GM12878 (cell line): ENCODE measurements at regions not wholly inside any gene's neighbourhood (a gene's known extent, or its start where the extent isn't known, plus 50 kb on each side); places are given as distances from the start of the nearest gene placed in this dataset.
A peak's percentile ranks its signal among the peaks of the same experiment; 100 is the strongest.

ENCODE experiments used
- ATAC-seq: fragments of 200-7000 bp; cut with Tn5 transposase; 3 replicates; pipeline ENCODE4 v1.9.1; 2020; ENCODE audit warnings: mild to moderate bottlenecking, moderate library complexity
- BruUV-seq: library from RNA; stranded (reverse); fragments of 400-500 nt; replicated peaks from 2 replicates; lab custom pipeline; 2021; lab: Mats Ljungman, UMichigan
- CTCF ChIA-PET: fragments of 300-600 bp; sonication (Branson Sonifier 250); formaldehyde crosslinking; extraction: SDS; loops from one replicate; lab custom pipeline; 2021; ENCODE audit warnings: inconsistent platforms; lab: Yijun Ruan, JAX
- POLR2A ChIA-PET: fragments of 350-600 bp; formaldehyde crosslinking; extraction: SDS; loops from one replicate; lab custom pipeline; 2021; ENCODE audit warnings: inconsistent platforms; lab: Charles Lee
- RAD21 ChIA-PET: fragments of 300-600 bp; sonication (Branson Sonifier 250); formaldehyde crosslinking; loops from one replicate; lab custom pipeline; 2023; ENCODE audit warnings: antibody characterized with exemption; ENCODE audit not compliant: unreplicated experiment; lab: Charles Lee
- SMC1A ChIA-PET: fragments of 300-600 bp; sonication (Branson Sonifier 250); formaldehyde crosslinking; loops from one replicate; lab custom pipeline; 2023; ENCODE audit not compliant: unreplicated experiment, uncharacterized antibody; lab: Charles Lee
- DNase-seq: peaks from one replicate; pipeline ENCODE4 v3.0.0-alpha.2; 2011; ENCODE audit warnings: low read depth, low spot score
- FAIRE-seq: peaks from 3 replicates; lab custom pipeline; 2011; peaks lifted over from hg19 to GRCh38; lab: Jason Lieb, UNC
- H2AFZ ChIP-seq: 2 replicates; pipeline ENCODE4 v1.6.0; 2011; ENCODE audit warnings: low read depth, low read length, control low read depth; ENCODE audit not compliant: control insufficient read depth
- H3K27ac ChIP-seq: 2 replicates; pipeline ENCODE4 v1.5.1; 2011; ENCODE audit warnings: control low read depth; ENCODE audit not compliant: control insufficient read depth, insufficient read depth
- H3K27me3 ChIP-seq, 2 experiments: replicated peaks in 1 of 2; 2 replicates each; pipeline versions ENCODE4 v1.6.0 to v1.6.1; 2011; ENCODE audit warnings: low read length in 1 of 2; ENCODE audit not compliant: control insufficient read depth in 2 of 2, insufficient read depth in 2 of 2
- H3K36me3 ChIP-seq, 2 experiments: 2 replicates each; pipeline ENCODE4 v1.5.1; 2011; ENCODE audit warnings: low read length in 1 of 2; ENCODE audit not compliant: control insufficient read depth in 2 of 2, insufficient read depth in 2 of 2
- H3K4me1 ChIP-seq: 2 replicates; pipeline ENCODE4 v1.6.1; 2011; ENCODE audit warnings: mild to moderate bottlenecking, low read length, moderate library complexity, mixed read lengths; ENCODE audit not compliant: control insufficient read depth, insufficient read depth
- H3K4me2 ChIP-seq: 2 replicates; pipeline ENCODE4 v1.6.0; 2011; ENCODE audit warnings: control low read depth; ENCODE audit not compliant: control insufficient read depth, insufficient read depth
- H3K4me3 ChIP-seq: fragments of 200-600 bp; sonication (generic); 2 replicates; pipeline ENCODE4 v1.5.1; 2016
- H3K79me2 ChIP-seq: 2 replicates; pipeline ENCODE4 v1.6.0; 2011; ENCODE audit warnings: low read length; ENCODE audit not compliant: control insufficient read depth, insufficient read depth
- H3K9ac ChIP-seq: 2 replicates; pipeline ENCODE4 v1.8.0; 2011; ENCODE audit warnings: low read length, control low read depth, mixed read lengths; ENCODE audit not compliant: control insufficient read depth, insufficient read depth
- H3K9me3 ChIP-seq: replicated peaks from 3 replicates; pipeline ENCODE4 v1.5.1; 2011; ENCODE audit warnings: mild to moderate bottlenecking, low read length; ENCODE audit not compliant: control insufficient read depth, insufficient read depth
- H4K20me1 ChIP-seq: 2 replicates; pipeline ENCODE4 v1.6.0; 2011; ENCODE audit not compliant: control insufficient read depth, insufficient read depth
- ATF7 ChIP-seq: fragments of 450-650 bp; IDR thresholded peaks from 2 replicates; pipeline ENCODE4 v1.6.1; 2016; ENCODE audit warnings: low read depth, mild to moderate bottlenecking
- CHD4 ChIP-seq: fragments of 200-600 bp; sonication (generic); IDR thresholded peaks from 2 replicates; pipeline ENCODE4 v1.6.1; 2016; ENCODE audit warnings: mild to moderate bottlenecking
- WGBS: methylation state at CpG from one replicate; pipeline ENCODE4 v1.1.6; 2016; ENCODE audit warnings: low lambda C conversion rate; ENCODE audit not compliant: insufficient replicate concordance, insufficient coverage; ENCODE audit errors: missing lambda C conversion rate; 5-methylcytosine and 5-hydroxymethylcytosine counted together
- in situ Hi-C: fragments of 300-500 bp; cut with MboI; formaldehyde crosslinking; loops from 9 replicates; pipeline ENCODE4 v1.14.3; 2018; ENCODE audit warnings: mixed read lengths
- intact Hi-C: fragments of 100-400 bp; cut with micrococcal nuclease; formaldehyde crosslinking; loops from one replicate; pipeline ENCODE4 v1.14.2; 2022; ENCODE audit not compliant: unreplicated experiment
- TF ChIP-seq, protein P1 (sequence below): fragments of 450-650 bp; formaldehyde crosslinking; IDR thresholded peaks from 2 replicates; pipeline ENCODE4 v1.4.0; 2020; ENCODE audit warnings: mild to moderate bottlenecking, moderate library complexity

DNA sequence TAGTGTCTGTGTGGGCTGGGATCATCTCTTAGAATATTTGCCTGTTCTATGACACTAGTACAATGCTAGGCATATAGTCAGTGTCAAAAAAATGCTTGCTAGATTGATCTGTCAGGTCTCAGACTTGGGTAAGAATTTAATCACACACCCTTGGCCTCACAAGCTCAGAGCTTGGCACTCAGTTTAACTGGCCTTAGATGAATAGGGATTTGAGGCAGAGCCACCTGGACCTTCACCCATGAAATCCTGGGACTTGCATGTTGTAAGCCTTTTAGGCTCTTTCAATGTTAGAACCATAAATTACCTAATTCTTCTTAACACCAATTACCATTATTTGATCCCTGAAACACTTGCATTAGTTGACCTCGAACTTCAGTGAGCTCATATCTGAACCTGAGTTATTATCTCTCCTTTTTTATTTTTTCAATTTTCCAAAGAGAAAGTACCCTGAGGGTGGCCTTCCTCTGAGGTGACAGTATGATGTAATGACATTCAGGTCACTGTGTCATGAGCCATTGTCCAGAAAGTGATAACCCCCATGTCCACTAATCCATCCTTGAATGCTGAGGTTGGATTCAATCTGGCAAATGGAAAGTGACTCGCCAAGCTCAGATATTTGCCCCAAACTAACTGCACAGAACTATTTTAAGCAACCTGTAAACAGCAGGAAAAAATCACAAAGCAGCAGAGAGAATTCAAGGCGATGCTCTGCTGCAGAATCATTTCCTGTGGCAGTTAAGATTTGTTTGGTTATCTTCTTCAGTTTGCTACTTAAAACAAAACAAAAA is 615.2 kb upstream of the NR2F2 start:
- POLR2A ChIA-PET, result no interaction called here
- no peak for ATAC-seq
- Histone ChIP-seq H4K20me1 (no peaks in the 10 kb centered on the region), H3K4me2 (no peak overlapping the region)
- TF ChIP-seq, protein P1, sequence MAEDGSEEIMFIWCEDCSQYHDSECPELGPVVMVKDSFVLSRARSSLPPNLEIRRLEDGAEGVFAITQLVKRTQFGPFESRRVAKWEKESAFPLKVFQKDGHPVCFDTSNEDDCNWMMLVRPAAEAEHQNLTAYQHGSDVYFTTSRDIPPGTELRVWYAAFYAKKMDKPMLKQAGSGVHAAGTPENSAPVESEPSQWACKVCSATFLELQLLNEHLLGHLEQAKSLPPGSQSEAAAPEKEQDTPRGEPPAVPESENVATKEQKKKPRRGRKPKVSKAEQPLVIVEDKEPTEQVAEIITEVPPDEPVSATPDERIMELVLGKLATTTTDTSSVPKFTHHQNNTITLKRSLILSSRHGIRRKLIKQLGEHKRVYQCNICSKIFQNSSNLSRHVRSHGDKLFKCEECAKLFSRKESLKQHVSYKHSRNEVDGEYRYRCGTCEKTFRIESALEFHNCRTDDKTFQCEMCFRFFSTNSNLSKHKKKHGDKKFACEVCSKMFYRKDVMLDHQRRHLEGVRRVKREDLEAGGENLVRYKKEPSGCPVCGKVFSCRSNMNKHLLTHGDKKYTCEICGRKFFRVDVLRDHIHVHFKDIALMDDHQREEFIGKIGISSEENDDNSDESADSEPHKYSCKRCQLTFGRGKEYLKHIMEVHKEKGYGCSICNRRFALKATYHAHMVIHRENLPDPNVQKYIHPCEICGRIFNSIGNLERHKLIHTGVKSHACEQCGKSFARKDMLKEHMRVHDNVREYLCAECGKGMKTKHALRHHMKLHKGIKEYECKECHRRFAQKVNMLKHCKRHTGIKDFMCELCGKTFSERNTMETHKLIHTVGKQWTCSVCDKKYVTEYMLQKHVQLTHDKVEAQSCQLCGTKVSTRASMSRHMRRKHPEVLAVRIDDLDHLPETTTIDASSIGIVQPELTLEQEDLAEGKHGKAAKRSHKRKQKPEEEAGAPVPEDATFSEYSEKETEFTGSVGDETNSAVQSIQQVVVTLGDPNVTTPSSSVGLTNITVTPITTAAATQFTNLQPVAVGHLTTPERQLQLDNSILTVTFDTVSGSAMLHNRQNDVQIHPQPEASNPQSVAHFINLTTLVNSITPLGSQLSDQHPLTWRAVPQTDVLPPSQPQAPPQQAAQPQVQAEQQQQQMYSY (CRISPR knock-in tag), result no peak
- no peak for TF ChIP-seq CHD4
- TF ChIP-seq ATF7, result 0 out of 2 replicates have a peak, but pooled peaks have one; percentile 10
- TF ChIP-seq, all 136 proteins: peak for 1
- WGBS, result 0% methylated on average over 3 of the region's 3 CpGs
- ChIA-PET RAD21 (interaction anchor here (1.2 kb wide), 1 partner anchor 84 kb away, joined by 3 read pairs; no protein-coding TSS in a partner anchor), CTCF (no interaction called here), SMC1A (interaction anchor here (1.5 kb wide), 1 partner anchor 10 kb away, joined by 5 read pairs; no protein-coding TSS in a partner anchor)
- in situ Hi-C loops (no loop called here), intact Hi-C loops (no loop called here)
- FAIRE-seq (no peak), DNase-seq (no peak)
- Histone ChIP-seq H3K4me1 (no peaks in the 10 kb centered on the region), H3K27ac (no peak overlapping the region), H3K36me3 (no peaks in the 10 kb centered on the region), H3K9me3 (no peaks in the 10 kb centered on the region; the same call in 2 of the 3 replicates), H2AFZ (no peak overlapping the region), H3K9ac (no peak overlapping the region), H3K4me3 (no peak overlapping the region), H3K27me3 (no peaks in the 10 kb centered on the region), H3K79me2 (no peaks in the 10 kb centered on the region)
- BruUV-seq, result no TSS peak
